ENCODE measurements at regions not wholly inside any gene's neighbourhood (a gene's known extent, or its start where the extent isn't known, plus 50 kb on each side); places are given as distances from the start of the nearest gene placed in this dataset.

DNA sequence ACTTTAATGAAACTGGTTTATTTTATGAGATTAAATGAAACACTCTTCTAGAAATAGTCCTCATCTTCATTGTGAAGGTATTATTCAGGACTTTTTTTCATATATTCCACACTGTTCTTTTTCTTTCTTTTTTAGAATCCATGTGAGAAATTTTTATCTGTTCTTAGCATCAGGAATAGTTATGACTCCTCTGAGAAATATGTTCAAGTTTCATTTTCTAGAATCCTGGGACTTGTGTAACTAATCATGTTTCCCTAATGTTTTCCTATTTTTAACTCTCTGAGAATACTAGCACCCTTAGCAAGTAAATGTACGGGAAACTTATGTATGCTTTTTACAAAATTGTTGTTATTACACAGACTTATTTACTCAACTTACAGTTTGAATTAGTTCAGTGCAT is 407.8 kb downstream of the CBLN4 start:
- no peak for DNase-seq (ENCODE audit: low spot score)

GRCh38 chr20:55596431-55596830 is 408.9 kb downstream of the CBLN4 start:
- DNase-seq (ENCODE audit: low spot score) = no peak

GRCh38 chr20:55592866-55593265 is 412.5 kb downstream of the CBLN4 start:
- no peak for DNase-seq (ENCODE audit: low spot score)

DNA sequence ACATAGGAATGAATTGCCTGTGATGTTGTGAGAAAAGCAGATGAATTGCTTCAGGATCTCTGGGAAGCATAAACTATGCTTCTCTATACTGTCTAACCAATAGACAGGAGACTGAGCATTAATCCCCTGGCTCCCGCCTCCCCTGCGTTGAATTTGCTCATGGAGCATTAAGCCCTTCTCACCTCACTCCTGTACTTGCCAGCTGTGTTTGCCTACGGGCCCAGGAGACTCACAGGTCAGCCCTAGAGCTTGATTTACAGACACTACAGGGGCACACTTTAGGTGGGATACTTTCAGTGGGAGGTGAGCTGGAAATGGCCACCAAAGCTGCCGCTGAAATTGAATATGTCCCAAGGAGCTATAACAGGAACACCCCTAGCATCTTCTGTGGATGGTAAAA is 418.7 kb downstream of the CBLN4 start:
- DNase-seq (ENCODE audit: low spot score) = no peak

DNA sequence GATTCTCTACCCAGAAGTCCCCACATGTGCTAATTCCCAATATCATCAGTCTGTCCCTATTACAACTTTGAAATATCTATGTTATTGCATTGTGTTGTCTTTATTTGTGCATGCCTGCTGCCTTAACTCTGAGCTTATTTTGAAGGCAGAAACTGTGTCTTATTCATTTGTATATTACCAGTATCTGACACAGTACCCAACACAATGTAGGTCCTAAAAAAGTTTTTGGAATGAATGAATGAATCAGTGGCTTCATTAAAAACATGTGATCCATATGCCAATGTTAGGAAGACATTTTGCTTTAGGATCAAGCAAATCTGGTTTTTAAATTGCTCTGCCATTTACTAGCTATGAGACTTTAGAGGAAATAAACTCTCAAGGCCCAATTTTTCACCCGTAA is 420.4 kb downstream of the CBLN4 start:
- no peak for DNase-seq (ENCODE audit: low spot score)

GRCh38 chr20:55584307-55584706 is 421.0 kb downstream of the CBLN4 start:
- DNase-seq (ENCODE audit: low spot score) = no peak

DNA sequence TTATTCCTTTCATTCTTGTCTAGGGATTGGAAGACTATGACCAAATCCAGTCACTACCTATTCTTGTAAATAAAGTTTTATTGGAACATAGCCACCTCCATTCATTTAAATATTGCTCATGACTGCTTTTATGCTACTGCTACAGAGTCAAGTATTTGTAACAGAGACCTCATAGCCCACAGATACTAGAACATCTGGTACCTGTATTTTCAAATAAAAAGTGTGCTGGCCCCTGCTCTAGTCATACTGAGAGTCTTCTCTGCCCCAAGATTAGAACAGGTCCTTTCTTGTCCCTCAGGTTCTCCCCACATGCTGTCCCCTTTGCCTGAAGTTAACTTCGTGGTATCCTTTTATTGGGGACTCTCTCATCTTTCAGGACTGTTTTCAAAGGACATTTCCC is 422.3 kb downstream of the CBLN4 start:
- DNase-seq (ENCODE audit: low spot score) = no peak

GRCh38 chr20:55582498-55582897 is 422.8 kb downstream of the CBLN4 start:
- DNase-seq (ENCODE audit: low spot score) = no peak

GRCh38 chr20:55581519-55581918 is 423.8 kb downstream of the CBLN4 start:
- DNase-seq (ENCODE audit: low spot score) = no peak

- no peak for DNase-seq (ENCODE audit: low spot score)
Observed at GRCh38 chr20:55580475-55580874, 424.8 kb downstream of the CBLN4 start.

GRCh38 chr20:55579802-55580201 is 425.5 kb downstream of the CBLN4 start:
- no peak for DNase-seq (ENCODE audit: low spot score)

DNA sequence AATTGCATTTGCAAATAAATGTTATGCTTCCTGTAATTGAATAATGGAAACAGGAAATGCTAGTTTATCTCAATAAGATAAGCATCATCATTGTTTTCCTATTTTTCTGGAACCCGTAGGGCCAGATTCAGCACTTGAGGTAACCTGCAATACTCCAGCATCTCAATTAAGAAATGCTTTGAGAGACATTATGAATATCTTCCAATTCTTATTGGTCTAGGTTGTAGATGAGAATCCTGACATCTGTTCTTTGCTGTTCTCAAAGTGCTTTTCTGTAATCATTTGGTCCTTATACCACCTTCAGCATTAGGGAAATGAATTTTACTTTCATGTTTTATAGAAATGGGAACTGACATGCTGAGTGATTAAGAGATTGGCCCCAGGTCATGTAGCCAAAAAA is 428.3 kb downstream of the CBLN4 start:
- no peak for DNase-seq (ENCODE audit: low spot score)

GRCh38 chr20:55569084-55569483 is 436.2 kb downstream of the CBLN4 start:
- DNase-seq (ENCODE audit: low spot score) = no peak

DNA sequence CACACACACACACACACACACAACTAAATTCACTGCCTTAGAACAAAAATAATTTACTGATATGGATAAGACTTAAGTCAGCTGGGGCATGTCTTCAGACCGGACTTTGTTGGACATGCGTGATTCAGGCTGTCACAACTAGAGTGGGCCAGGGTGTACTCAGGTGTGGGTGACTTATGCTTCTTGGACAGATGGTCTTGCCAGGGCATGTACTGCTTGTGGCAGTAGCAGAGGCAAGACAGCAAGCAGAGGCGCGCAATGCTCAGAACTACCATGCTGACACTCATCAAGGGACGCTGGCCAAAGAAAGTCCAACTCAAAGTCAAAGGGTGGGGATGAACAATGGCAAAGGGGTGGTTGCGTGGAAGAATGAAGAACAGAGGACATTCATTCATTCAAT is 437.5 kb downstream of the CBLN4 start:
- DNase-seq (ENCODE audit: low spot score) = no peak

DNA sequence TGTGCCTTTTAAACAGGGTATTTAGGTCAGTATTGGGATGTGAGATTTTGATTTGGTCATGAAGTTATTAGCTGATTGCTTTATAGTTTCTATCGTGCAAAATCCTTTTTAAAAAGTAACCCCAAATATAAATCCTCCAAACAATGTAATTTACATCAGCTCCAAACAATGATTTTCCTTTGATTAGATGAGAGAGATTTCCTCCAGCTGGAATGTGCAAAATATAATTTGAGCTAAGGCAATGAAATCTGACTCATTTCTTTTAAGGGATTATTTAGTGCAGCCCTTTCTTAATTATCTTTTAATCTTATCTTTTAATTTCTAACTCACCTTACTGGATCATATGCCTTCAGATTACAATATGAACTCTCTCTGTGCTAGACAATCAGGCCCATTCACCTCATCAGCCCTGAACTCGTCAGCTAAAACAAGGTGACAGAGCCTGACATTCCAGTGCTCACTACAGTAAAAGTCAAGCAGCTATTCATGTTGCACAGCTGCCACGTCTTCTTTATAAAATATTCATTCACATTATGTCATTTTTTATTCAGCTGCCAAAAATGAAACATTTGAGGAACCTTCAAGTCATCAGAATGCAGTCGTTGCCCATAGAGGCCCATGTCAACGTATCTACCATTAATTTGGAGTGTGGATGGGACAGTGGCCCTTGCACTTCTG is 440.1 kb downstream of the CBLN4 start:
- DNase-seq (ENCODE audit: low spot score) = no peak

- no peak for DNase-seq (ENCODE audit: low spot score)
Observed at GRCh38 chr20:55561259-55561658, 444.1 kb downstream of the CBLN4 start.

DNA sequence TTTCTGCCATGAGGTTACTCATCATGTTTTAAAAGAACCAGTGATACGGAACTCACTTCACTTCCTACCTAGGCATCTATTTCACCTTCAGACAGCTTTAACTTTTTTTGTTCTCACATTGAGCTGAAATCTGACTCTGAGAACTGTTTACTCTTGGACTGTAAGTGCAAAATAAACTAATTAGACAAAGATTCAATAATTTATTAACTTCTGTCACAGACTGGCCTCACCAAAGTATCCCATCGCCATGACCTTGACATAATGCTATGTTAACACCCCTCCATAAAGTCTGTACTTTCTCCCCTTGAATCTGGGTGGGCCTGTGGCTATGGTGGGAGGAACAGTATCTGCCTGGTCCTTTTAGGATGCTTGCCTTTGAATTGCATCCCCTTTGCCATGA is 448.1 kb downstream of the CBLN4 start:
- no peak for DNase-seq (ENCODE audit: low spot score)

- no peak for DNase-seq (ENCODE audit: low spot score)
Observed at GRCh38 chr20:55555075-55555650, 450.2 kb downstream of the CBLN4 start.

GRCh38 chr20:55544638-55545037 is 460.7 kb downstream of the CBLN4 start:
- DNase-seq (ENCODE audit: low spot score) = no peak

GRCh38 chr20:55540486-55540885 is 464.8 kb downstream of the CBLN4 start:
- DNase-seq (ENCODE audit: low spot score) = no peak

DNA sequence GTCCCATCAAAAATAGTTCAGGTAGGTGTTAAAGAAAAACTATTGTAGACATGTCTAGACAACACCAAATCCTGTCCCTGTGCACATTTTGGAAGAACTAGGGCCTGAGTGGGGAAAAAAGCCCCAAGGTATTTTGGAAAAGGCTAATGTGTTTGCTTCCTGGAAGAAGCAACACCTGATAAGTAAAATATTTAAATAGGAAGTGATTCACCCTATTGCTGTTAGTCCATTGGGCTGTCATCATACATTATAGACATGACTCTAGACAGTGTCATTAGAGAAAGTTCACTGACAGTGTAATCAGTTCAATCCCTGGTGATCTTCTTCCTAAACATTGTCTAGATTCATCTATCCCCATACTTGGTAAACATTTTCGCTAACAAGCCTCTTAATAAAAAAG is 465.3 kb downstream of the CBLN4 start:
- no peak for DNase-seq (ENCODE audit: low spot score)

- no peak for DNase-seq (ENCODE audit: low spot score)
Observed at GRCh38 chr20:55538261-55538908, 466.9 kb downstream of the CBLN4 start.

DNA sequence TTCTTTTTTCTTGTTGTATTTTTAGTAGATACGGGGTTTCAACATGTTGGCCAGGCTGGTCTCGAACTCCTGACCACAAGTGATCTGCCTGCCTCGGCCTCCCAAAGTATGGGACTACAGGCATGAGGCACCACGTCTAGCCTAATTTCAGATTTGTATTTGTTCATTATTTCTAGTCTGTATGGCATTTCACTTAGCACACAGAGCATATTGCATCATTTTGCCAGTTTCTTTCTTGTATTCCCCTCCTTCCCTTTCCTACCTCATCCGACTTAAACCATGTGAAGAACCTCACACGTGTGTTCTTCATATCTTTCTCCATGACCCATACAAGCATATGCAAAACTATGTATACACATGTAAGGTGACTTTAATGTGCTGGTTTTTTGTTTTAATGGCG is 470.0 kb downstream of the CBLN4 start:
- no peak for DNase-seq (ENCODE audit: low spot score)

GRCh38 chr20:55533632-55534031 is 471.7 kb downstream of the CBLN4 start:
- DNase-seq (ENCODE audit: low spot score) = no peak

Measured in globus pallidus (tissue), 1 donor.